ENCODE measurements at regions not wholly inside any gene's neighbourhood (a gene's known extent, or its start where the extent isn't known, plus 50 kb on each side); places are given as distances from the start of the nearest gene placed in this dataset.

GRCh38 chr4:54912155-54912554, 213.2 kb downstream of the KDR start:
- TF ChIP-seq CTCF (IDR thresholded peaks at IDR 0.05), result no peak
- Histone ChIP-seq H3K4me1 (ENCODE audit: control insufficient read depth, insufficient read depth, low read length) (no peaks in the 10 kb centered on the region), H3K27ac (ENCODE audit: low read length) (no peak overlapping the region), H3K9me3 (ENCODE audit: control insufficient read depth, insufficient read depth, low read length) (no peaks in the 10 kb centered on the region), H3K4me3 (ENCODE audit: low read length) (no peak overlapping the region), H3K27me3 (ENCODE audit: control insufficient read depth, insufficient read depth, low read length) (no peaks in the 10 kb centered on the region), H3K36me3 (ENCODE audit: control insufficient read depth, insufficient read depth, low read length) (no peaks in the 10 kb centered on the region)
- DNase-seq, result no peak
- H3K4me1 Mint-ChIP-seq, result peaks cover 0 to 9% of the 10 kb centered on the region in 2 donors
- no peaks in the 10 kb centered on the region for H3K36me3 Mint-ChIP-seq
- no peak overlapping the region for H3K27ac Mint-ChIP-seq
- 89% methylated on average over 3 of the region's 3 CpGs for WGBS (ENCODE audit: insufficient coverage)
- peaks cover 2 to 3% of the 10 kb centered on the region in 2 donors for H3K9me3 Mint-ChIP-seq
- intact Hi-C loops (cut with micrococcal nuclease), result no loop called here
- no peak overlapping the region for H3K4me3 Mint-ChIP-seq
- ATAC-seq, result no peak
- H3K27me3 Mint-ChIP-seq (ENCODE audit: low read depth in 2 of 2), result no peaks in the 10 kb centered on the region

GRCh38 chr4:54909961-54910360, 215.4 kb downstream of the KDR start:
- ATAC-seq (peak in 1 of 3 donors; percentile 60), DNase-seq (no peak)
- Histone ChIP-seq H3K36me3 (ENCODE audit: control insufficient read depth, insufficient read depth, low read length) (no peaks in the 10 kb centered on the region), H3K27me3 (ENCODE audit: control insufficient read depth, insufficient read depth, low read length) (no peaks in the 10 kb centered on the region), H3K4me1 (ENCODE audit: control insufficient read depth, insufficient read depth, low read length) (no peaks in the 10 kb centered on the region), H3K9me3 (ENCODE audit: control insufficient read depth, insufficient read depth, low read length) (no peaks in the 10 kb centered on the region), H3K27ac (ENCODE audit: low read length) (no peak overlapping the region), H3K4me3 (ENCODE audit: low read length) (no peak overlapping the region)
- no peak overlapping the region for H3K27ac Mint-ChIP-seq
- TF ChIP-seq CTCF (IDR thresholded peaks at IDR 0.05), result no peak
- no peak overlapping the region for H3K4me3 Mint-ChIP-seq
- H3K27me3 Mint-ChIP-seq (ENCODE audit: low read depth in 2 of 2), result no peaks in the 10 kb centered on the region
- peaks cover 0 to 9% of the 10 kb centered on the region in 2 donors for H3K4me1 Mint-ChIP-seq
- peaks cover 2 to 6% of the 10 kb centered on the region in 2 donors for H3K9me3 Mint-ChIP-seq
- intact Hi-C loops (cut with micrococcal nuclease), result no loop called here
- H3K36me3 Mint-ChIP-seq, result peaks cover 9% of the 10 kb centered on the region
- 50% methylated on average over 1 of the region's 2 CpGs for WGBS (ENCODE audit: insufficient coverage)

- 48% methylated on average over 3 of the region's 3 CpGs for WGBS (ENCODE audit: insufficient coverage)
- H3K27ac Mint-ChIP-seq, result no peak overlapping the region
- intact Hi-C loops (cut with micrococcal nuclease), result no loop called here
Measured at GRCh38 chr4:54908763-54909162, 216.6 kb downstream of the KDR start.

More at GRCh38 chr4:54908763-54909162, 216.6 kb downstream of the KDR start:
- Histone ChIP-seq H3K9me3 (ENCODE audit: control insufficient read depth, insufficient read depth, low read length) (no peaks in the 10 kb centered on the region), H3K36me3 (ENCODE audit: control insufficient read depth, insufficient read depth, low read length) (no peaks in the 10 kb centered on the region), H3K4me3 (ENCODE audit: low read length) (no peak overlapping the region), H3K27ac (ENCODE audit: low read length) (no peak overlapping the region), H3K27me3 (ENCODE audit: control insufficient read depth, insufficient read depth, low read length) (peaks cover 2% of the 10 kb centered on the region), H3K4me1 (ENCODE audit: control insufficient read depth, insufficient read depth, low read length) (no peaks in the 10 kb centered on the region)
- DNase-seq (no peak), ATAC-seq (no peak)
- Mint-ChIP-seq H3K36me3 (peaks cover 9% of the 10 kb centered on the region), H3K9me3 (peaks cover 2 to 6% of the 10 kb centered on the region in 2 donors), H3K27me3 (ENCODE audit: low read depth in 2 of 2) (no peaks in the 10 kb centered on the region), H3K4me3 (no peak overlapping the region), H3K4me1 (peaks cover 0 to 9% of the 10 kb centered on the region in 2 donors)
- no peak for TF ChIP-seq CTCF (IDR thresholded peaks at IDR 0.05)
